OCI-LY7 (cell line): ENCODE measurements at regions not wholly inside any gene's neighbourhood (a gene's known extent, or its start where the extent isn't known, plus 50 kb on each side); places are given as distances from the start of the nearest gene placed in this dataset.

Source experiments
- CTCF ChIP-seq: fragments of 200-600 bp; sonication (generic); conservative IDR thresholded peaks from 2 replicates; pipeline ENCODE4 v1.5.1; 2014; ENCODE audit warnings: mild to moderate bottlenecking, antibody characterized with exemption, low read length, moderate library complexity, mixed read lengths
- EZH2phosphoT487 ChIP-seq: fragments of 200-600 bp; sonication (generic); IDR thresholded peaks from 2 replicates; pipeline ENCODE4 v1.6.1; 2018; ENCODE audit warnings: low read depth, borderline replicate concordance, mild to moderate bottlenecking, mixed run types, antibody characterized with exemption, low read length, moderate library complexity, mixed read lengths

DNA sequence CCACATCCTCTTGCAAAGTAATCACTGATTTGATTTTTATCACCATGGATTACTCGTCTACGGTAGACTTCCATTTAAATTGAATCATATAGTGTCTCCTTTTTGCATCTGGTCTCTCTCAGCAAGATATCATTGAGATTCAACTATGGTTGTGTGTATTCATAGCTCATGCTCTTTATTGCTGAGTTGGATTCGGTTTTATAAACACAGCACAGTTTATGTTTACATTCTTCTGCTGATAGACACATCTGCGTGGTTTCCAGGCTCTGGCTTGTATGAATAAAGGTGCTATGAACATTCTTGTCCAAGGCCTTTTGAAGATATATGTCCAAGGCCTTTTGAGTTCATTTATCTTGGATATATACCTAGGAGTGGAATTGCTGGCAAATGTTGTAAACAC is 356.5 kb upstream of the CELF2 start:
- TF ChIP-seq CTCF (no peak), EZH2phosphoT487 (no peak)
